SK-N-SH treated with all-trans-retinoic acid at 6 μM for 48 hours (cell line): ENCODE measurements at regions not wholly inside any gene's neighbourhood (a gene's known extent, or its start where the extent isn't known, plus 50 kb on each side); places are given as distances from the start of the nearest gene placed in this dataset.

ENCODE experiments used
- BACH2 ChIP-seq: fragments of 250-450 bp; sonication (Bioruptor Pico); IDR thresholded peaks from 2 replicates; pipeline ENCODE4 v1.9.0; 2021; ENCODE audit warnings: mild to moderate bottlenecking, borderline replicate concordance
- CSRNP3 ChIP-seq: fragments of 250-450 bp; sonication (Bioruptor Pico); IDR thresholded peaks from 2 replicates; pipeline ENCODE4 v1.5.1; 2021; ENCODE audit warnings: mild to moderate bottlenecking, moderate library complexity
- OSR1 ChIP-seq: fragments of 250-450 bp; sonication (Bioruptor Pico); IDR thresholded peaks from 2 replicates; pipeline ENCODE4 v1.8.0; 2022; ENCODE audit warnings: moderate library complexity, mild to moderate bottlenecking, inconsistent platforms
- RARB ChIP-seq: fragments of 250-450 bp; sonication (Bioruptor Pico); IDR thresholded peaks from 2 replicates; pipeline ENCODE4 v1.8.0; 2021; ENCODE audit warnings: mild to moderate bottlenecking, moderate library complexity
- SNAI2 ChIP-seq: fragments of 250-450 bp; sonication (Bioruptor Pico); IDR thresholded peaks from 2 replicates; pipeline ENCODE4 v1.5.0; 2020; ENCODE audit warnings: mild to moderate bottlenecking, moderate library complexity
- TOX ChIP-seq: fragments of 250-450 bp; sonication (Bioruptor Pico); IDR thresholded peaks from 2 replicates; pipeline ENCODE4 v1.8.0; 2021; ENCODE audit warnings: mild to moderate bottlenecking, moderate library complexity, borderline replicate concordance
- TSHZ2 ChIP-seq: fragments of 250-450 bp; sonication (Bioruptor Pico); IDR thresholded peaks from 2 replicates; pipeline ENCODE4 v1.5.0; 2020; ENCODE audit warnings: mild to moderate bottlenecking, moderate library complexity
- ZC3H10 ChIP-seq: fragments of 250-450 bp; sonication (Bioruptor Pico); IDR thresholded peaks from 2 replicates; pipeline ENCODE4 v1.5.1; 2021; ENCODE audit warnings: mild to moderate bottlenecking, moderate library complexity
- ZFP3 ChIP-seq: fragments of 250-450 bp; sonication (Bioruptor Pico); IDR thresholded peaks from 2 replicates; pipeline ENCODE4 v1.5.0; 2020; ENCODE audit warnings: mild to moderate bottlenecking, moderate library complexity
- ZNF8 ChIP-seq: fragments of 450-650 bp; formaldehyde crosslinking; IDR thresholded peaks from 2 replicates; pipeline ENCODE4 v1.5.0; 2020; ENCODE audit warnings: mild to moderate bottlenecking, moderate library complexity
- TF ChIP-seq, protein P1 (sequence below): fragments of 250-450 bp; sonication (Bioruptor Pico); IDR thresholded peaks from 2 replicates; pipeline ENCODE4 v1.8.0; 2020; ENCODE audit warnings: mild to moderate bottlenecking, moderate library complexity, borderline replicate concordance

DNA sequence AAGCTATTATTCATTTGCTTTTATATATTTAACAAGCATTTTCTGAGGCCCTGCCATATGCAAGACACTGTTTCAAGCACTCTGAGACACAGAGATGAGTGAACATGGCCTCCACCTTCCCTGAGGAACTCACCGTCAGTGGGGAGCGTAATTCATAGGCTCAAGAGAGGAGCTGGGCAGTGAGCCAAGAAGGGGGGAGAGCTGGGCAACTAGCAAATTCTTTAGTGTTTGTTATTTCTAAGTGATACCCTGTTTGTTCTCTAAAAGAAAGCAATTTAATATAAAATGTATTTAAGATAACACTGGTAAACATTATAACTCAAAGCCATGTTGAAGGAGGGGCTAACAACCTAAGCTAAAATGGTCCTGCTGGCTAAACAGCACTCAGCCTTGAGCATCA lies 119.2 kb upstream of the NGF start:
- TF ChIP-seq RARB (CRISPR knock-in tag) (no peak), ZFP3 (CRISPR knock-in tag) (no peak), TOX (CRISPR knock-in tag) (no peak), TSHZ2 (CRISPR knock-in tag) (no peak), ZC3H10 (CRISPR knock-in tag) (no peak), ZNF8 (no peak), CSRNP3 (no peak), BACH2 (CRISPR knock-in tag) (no peak), OSR1 (CRISPR knock-in tag) (no peak), SNAI2 (no peak)
- TF ChIP-seq, protein P1, sequence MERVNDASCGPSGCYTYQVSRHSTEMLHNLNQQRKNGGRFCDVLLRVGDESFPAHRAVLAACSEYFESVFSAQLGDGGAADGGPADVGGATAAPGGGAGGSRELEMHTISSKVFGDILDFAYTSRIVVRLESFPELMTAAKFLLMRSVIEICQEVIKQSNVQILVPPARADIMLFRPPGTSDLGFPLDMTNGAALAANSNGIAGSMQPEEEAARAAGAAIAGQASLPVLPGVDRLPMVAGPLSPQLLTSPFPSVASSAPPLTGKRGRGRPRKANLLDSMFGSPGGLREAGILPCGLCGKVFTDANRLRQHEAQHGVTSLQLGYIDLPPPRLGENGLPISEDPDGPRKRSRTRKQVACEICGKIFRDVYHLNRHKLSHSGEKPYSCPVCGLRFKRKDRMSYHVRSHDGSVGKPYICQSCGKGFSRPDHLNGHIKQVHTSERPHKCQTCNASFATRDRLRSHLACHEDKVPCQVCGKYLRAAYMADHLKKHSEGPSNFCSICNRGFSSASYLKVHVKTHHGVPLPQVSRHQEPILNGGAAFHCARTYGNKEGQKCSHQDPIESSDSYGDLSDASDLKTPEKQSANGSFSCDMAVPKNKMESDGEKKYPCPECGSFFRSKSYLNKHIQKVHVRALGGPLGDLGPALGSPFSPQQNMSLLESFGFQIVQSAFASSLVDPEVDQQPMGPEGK, result no peak
